ENCODE measurements at regions not wholly inside any gene's neighbourhood (a gene's known extent, or its start where the extent isn't known, plus 50 kb on each side); places are given as distances from the start of the nearest gene placed in this dataset.

DNA sequence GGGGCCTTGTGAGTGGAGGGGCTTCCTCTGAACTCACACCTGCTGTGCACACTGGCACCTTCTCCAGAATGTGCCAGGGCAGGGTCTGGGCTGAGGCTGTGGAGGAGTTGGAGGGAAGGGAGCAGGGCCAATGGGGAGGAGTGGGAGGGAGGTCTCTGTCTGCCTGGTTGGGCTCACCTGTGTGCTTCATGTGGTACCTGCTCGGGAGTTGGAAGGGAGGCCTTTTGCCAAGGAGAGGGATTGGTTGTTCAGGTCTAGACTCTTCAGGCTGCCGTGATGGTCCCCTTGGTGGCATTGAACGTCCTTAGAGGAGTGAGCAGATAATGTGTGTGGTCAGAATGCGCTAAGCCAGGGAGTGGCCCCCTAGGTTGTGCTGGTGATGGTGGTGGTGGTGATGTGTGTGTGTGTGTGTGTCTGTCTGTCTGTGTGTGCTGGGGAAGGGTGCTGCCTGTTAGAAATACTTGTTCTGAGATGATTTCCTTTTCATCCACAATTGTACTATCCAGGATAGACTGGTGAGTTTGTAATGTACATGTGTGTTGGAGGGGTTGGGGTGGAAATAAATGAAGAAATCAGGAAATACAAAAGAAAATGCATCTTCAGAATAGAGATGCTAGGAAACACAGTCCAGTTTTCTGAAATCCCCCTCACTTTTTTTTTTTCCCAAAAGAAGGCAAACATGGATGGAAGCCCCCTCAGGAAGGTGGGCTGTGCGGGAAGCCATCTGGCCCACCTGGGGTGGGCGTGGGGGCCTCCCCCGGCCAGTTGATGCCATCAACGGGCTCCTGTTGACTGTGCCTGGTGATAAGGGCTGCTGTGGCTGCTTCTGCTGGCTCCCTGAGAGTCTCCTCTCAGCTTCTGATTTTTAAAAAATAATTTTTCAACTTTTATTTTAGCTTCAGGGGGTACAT is 140.5 kb upstream of the ZNF536 start:
- intact Hi-C loops (cut with DNase I; ENCODE audit: low total_unique reads) = no loop called here
- Histone ChIP-seq H3K36me3 (no peaks in the 10 kb centered on the region), H3K4me3 (no peak overlapping the region), H3K9me3 (no peaks in the 10 kb centered on the region), H3K4me1 (peaks cover 0 to 25% (median 22%) of the 10 kb centered on the region in 4 donors), H3K27ac (no peak overlapping the region), H3K27me3 (peaks cover 0 to 87% of the 10 kb centered on the region in 2 donors)
- no peak for DNase-seq
- TF ChIP-seq, protein P1, sequence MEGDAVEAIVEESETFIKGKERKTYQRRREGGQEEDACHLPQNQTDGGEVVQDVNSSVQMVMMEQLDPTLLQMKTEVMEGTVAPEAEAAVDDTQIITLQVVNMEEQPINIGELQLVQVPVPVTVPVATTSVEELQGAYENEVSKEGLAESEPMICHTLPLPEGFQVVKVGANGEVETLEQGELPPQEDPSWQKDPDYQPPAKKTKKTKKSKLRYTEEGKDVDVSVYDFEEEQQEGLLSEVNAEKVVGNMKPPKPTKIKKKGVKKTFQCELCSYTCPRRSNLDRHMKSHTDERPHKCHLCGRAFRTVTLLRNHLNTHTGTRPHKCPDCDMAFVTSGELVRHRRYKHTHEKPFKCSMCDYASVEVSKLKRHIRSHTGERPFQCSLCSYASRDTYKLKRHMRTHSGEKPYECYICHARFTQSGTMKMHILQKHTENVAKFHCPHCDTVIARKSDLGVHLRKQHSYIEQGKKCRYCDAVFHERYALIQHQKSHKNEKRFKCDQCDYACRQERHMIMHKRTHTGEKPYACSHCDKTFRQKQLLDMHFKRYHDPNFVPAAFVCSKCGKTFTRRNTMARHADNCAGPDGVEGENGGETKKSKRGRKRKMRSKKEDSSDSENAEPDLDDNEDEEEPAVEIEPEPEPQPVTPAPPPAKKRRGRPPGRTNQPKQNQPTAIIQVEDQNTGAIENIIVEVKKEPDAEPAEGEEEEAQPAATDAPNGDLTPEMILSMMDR (IDR thresholded peaks at IDR 0.05) = no peak

DNA sequence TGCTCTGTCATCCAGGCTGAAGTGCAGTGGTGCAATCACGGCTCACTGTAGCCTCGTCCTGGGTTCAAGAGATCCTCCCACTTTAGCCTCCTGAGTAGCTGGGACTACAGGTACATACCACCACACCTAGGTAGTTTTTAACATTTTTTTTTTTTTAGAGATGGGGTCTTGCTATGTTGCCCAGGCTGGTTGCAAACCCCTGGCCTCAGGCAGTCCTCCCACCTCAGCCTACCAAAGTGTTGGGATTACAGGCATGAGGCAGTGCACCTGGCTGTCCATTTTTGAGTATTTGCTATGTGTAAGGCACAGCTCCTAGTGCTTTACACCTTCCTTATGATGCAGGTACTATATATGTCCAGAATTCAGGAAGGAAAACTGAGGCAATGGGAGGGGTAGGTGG is 138.8 kb upstream of the ZNF536 start:
- H3K36me3 ChIP-seq = no peaks in the 10 kb centered on the region
- intact Hi-C loops (cut with DNase I; ENCODE audit: low total_unique reads) = no loop called here
- peaks cover 0 to 72% of the 10 kb centered on the region in 2 donors for H3K27me3 ChIP-seq

DNA sequence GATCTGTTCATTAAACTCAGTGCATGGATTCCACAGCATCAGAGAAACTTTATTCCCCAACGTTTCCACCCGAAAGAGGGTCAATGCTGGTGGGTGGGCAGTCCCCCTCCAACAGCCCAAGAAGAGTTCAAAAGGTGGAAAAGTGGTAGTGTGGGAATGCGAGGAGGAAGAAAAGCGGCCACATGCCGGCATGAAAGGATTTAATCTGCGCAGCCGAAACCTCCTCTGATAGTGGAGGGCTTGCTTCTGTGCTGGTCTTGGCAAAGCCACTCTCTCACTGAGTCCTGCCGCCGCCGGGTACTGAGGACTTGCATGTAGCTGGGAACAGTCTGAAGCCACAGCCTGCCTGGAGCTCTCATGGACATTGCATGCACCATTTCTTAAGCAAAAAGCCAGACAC is 136.2 kb upstream of the ZNF536 start:
- Histone ChIP-seq H3K4me3 (no peak overlapping the region), H3K9me3 (no peaks in the 10 kb centered on the region), H3K36me3 (no peaks in the 10 kb centered on the region), H3K27ac (no peak overlapping the region), H3K4me1 (no peaks in the 10 kb centered on the region), H3K27me3 (peaks cover 0 to 60% of the 10 kb centered on the region in 2 donors)
- TF ChIP-seq, protein P1 (IDR thresholded peaks at IDR 0.05) = no peak
- intact Hi-C loops (cut with DNase I; ENCODE audit: low total_unique reads) = no loop called here
- DNase-seq = no peak

More for the DNA sequence above, 138.8 kb upstream of the ZNF536 start:
- Histone ChIP-seq H3K4me1 (peaks cover 0 to 8% (median 6%) of the 10 kb centered on the region in 4 donors), H3K4me3 (no peak overlapping the region), H3K9me3 (no peaks in the 10 kb centered on the region), H3K27ac (no peak overlapping the region)
- DNase-seq = no peak
- TF ChIP-seq, protein P1 (IDR thresholded peaks at IDR 0.05) = no peak

DNA sequence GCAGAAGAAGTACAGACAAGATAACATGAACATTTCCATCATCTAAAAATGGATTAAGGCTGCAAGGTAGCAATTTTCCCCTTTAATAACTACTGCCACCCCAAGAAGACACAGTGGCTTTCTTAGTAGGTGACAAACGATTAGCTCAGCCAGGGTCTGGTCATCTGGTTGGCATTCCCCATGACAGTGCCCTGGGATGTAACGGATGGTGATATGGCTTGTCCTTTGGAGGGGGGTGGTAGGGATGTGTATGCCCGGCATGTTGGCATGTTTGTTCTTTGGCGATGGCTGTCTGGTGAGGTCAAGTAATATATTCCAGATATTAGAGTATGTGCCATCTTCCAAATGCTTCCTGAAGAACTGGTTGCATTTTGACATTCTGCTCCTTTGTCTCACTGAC is 135.6 kb upstream of the ZNF536 start:
- Histone ChIP-seq H3K27ac (no peak overlapping the region), H3K27me3 (peaks cover 0 to 54% of the 10 kb centered on the region in 2 donors), H3K9me3 (no peaks in the 10 kb centered on the region), H3K36me3 (no peaks in the 10 kb centered on the region), H3K4me1 (no peaks in the 10 kb centered on the region), H3K4me3 (no peak overlapping the region)
- intact Hi-C loops (cut with DNase I; ENCODE audit: low total_unique reads) = no loop called here
- TF ChIP-seq, protein P1 (IDR thresholded peaks at IDR 0.05) = no peak
- no peak for DNase-seq

DNA sequence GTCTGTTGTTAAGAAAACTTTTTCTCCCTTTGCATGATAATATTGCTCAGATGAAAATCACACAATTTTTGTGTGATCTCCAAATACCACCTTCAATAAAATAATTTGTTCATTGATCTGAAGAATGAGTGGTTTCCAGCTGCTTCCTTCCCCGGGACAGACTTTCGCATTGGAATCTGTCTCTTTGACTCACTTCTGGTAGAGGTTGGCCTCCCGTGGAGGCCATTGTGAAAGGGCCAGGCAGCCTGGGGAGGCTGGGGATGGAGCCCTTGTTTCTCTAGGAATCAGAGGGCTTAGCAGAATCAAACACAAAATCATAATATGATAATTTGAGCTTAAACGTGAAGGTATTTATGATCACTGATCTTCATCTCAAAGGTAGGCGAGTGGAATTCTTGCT is 135.0 kb upstream of the ZNF536 start:
- peaks cover 0 to 51% of the 10 kb centered on the region in 2 donors for H3K27me3 ChIP-seq
- TF ChIP-seq, protein P1 (IDR thresholded peaks at IDR 0.05) = no peak
- DNase-seq = no peak
- H3K4me3 ChIP-seq = no peak overlapping the region
- no peaks in the 10 kb centered on the region for H3K4me1 ChIP-seq
- H3K36me3 ChIP-seq = no peaks in the 10 kb centered on the region
- intact Hi-C loops (cut with DNase I; ENCODE audit: low total_unique reads) = no loop called here
- H3K9me3 ChIP-seq = no peaks in the 10 kb centered on the region
- no peak overlapping the region for H3K27ac ChIP-seq

Data from tibial artery (tissue), 4 donors.